Liver (tissue), 7 donors: ENCODE measurements at regions not wholly inside any gene's neighbourhood (a gene's known extent, or its start where the extent isn't known, plus 50 kb on each side); places are given as distances from the start of the nearest gene placed in this dataset.

Experiments used
- DNase-seq: peaks from one replicate; pipeline ENCODE4 v3.0.0-alpha.2; 2017; ENCODE audit warnings: low spot score
- H3K27ac ChIP-seq, 2 donors: one replicate each; pipeline ENCODE4 v1.7.0; 2013; ENCODE audit warnings: inconsistent platforms in 2 of 2, low read length in 2 of 2, control low read depth in 1 of 2, low read depth in 1 of 2, mild to moderate bottlenecking in 1 of 2
- H3K27me3 ChIP-seq, 4 donors: one replicate each; pipeline versions ENCODE4 v1.6.1 to v1.7.0; 2013; ENCODE audit warnings: low read length in 3 of 4, inconsistent platforms in 1 of 4, mild to moderate bottlenecking in 1 of 4, moderate library complexity in 1 of 4; ENCODE audit not compliant: control insufficient read depth in 4 of 4, insufficient read depth in 4 of 4
- H3K36me3 ChIP-seq, 4 donors: one replicate each; pipeline versions ENCODE4 v1.6.1 to v1.7.0; 2013; ENCODE audit warnings: low read length in 3 of 4, mild to moderate bottlenecking in 3 of 4, low read depth in 1 of 4, moderate library complexity in 1 of 4; ENCODE audit not compliant: control insufficient read depth in 4 of 4, insufficient read depth in 3 of 4
- H3K4me1 ChIP-seq, 4 donors: one replicate each; pipeline versions ENCODE4 v1.6.1 to v1.7.0; 2013; ENCODE audit warnings: low read length in 3 of 4, mild to moderate bottlenecking in 3 of 4, moderate library complexity in 1 of 4; ENCODE audit not compliant: control insufficient read depth in 4 of 4, insufficient read depth in 4 of 4
- H3K4me3 ChIP-seq, 3 donors: one replicate each; pipeline versions ENCODE4 v1.6.1 to v1.7.0; 2013; ENCODE audit warnings: low read length in 3 of 3, control low read depth in 1 of 3, low read depth in 1 of 3, mild to moderate bottlenecking in 1 of 3
- H3K9ac ChIP-seq, 2 donors: one replicate each; pipeline ENCODE4 v1.7.0; 2013; ENCODE audit warnings: low read length in 2 of 2, mild to moderate bottlenecking in 2 of 2, moderate library complexity in 2 of 2, control low read depth in 1 of 2, low read depth in 1 of 2
- H3K9me3 ChIP-seq, 4 donors: one replicate each; pipeline versions ENCODE4 v1.6.1 to v1.7.0; 2013; ENCODE audit warnings: low read length in 3 of 4; ENCODE audit not compliant: control insufficient read depth in 4 of 4
- EGR1 ChIP-seq, 2 donors: IDR thresholded peaks; 2 replicates each; pipeline ENCODE4 v1.6.1; 2016 to 2018; ENCODE audit warnings: antibody characterized with exemption in 2 of 2, low read depth in 2 of 2
- FOXA1 ChIP-seq: IDR thresholded peaks from 2 replicates; pipeline ENCODE4 v1.6.1; 2016; ENCODE audit warnings: antibody characterized with exemption
- FOXA2 ChIP-seq: IDR thresholded peaks from 2 replicates; pipeline ENCODE4 v1.6.1; 2016; ENCODE audit warnings: antibody characterized with exemption
- GABPA ChIP-seq, 2 donors: IDR thresholded peaks in 1 of 2; conservative IDR thresholded peaks in 1 of 2; 2 replicates each; pipeline ENCODE4 v1.6.1; 2016; ENCODE audit warnings: antibody characterized with exemption in 2 of 2, mild to moderate bottlenecking in 1 of 2, moderate library complexity in 1 of 2
- HNF4A ChIP-seq, 2 donors: conservative IDR thresholded peaks; 2 replicates each; pipeline ENCODE4 v1.6.1; 2016; ENCODE audit warnings: antibody characterized with exemption in 2 of 2, mild to moderate bottlenecking in 2 of 2
- HNF4G ChIP-seq: IDR thresholded peaks from 2 replicates; pipeline ENCODE4 v1.6.1; 2016; ENCODE audit warnings: antibody characterized with exemption
- MAX ChIP-seq: IDR thresholded peaks from 2 replicates; pipeline ENCODE4 v1.6.1; 2016; ENCODE audit warnings: antibody characterized with exemption
- NR2F2 ChIP-seq: IDR thresholded peaks from 2 replicates; pipeline ENCODE4 v1.6.1; 2016; ENCODE audit warnings: antibody characterized with exemption
- RAD21 ChIP-seq, 2 donors: IDR thresholded peaks; 2 replicates each; pipeline ENCODE4 v1.6.1; 2016; ENCODE audit warnings: antibody characterized with exemption in 2 of 2, mild to moderate bottlenecking in 2 of 2
- REST ChIP-seq: IDR thresholded peaks from 2 replicates; pipeline ENCODE4 v1.6.1; 2016; ENCODE audit warnings: antibody characterized with exemption, mild to moderate bottlenecking
- RXRA ChIP-seq, 2 donors: IDR thresholded peaks; 2 replicates each; pipeline ENCODE4 v1.6.1; 2017 to 2018; ENCODE audit warnings: antibody characterized with exemption in 2 of 2, mild to moderate bottlenecking in 1 of 2
- SP1 ChIP-seq: IDR thresholded peaks from 2 replicates; pipeline ENCODE4 v1.6.1; 2018; ENCODE audit warnings: antibody characterized with exemption, mild to moderate bottlenecking
- YY1 ChIP-seq: IDR thresholded peaks from 2 replicates; pipeline ENCODE4 v1.6.1; 2016; ENCODE audit warnings: antibody characterized with exemption, mild to moderate bottlenecking
- ZBTB33 ChIP-seq: IDR thresholded peaks from 2 replicates; pipeline ENCODE4 v1.6.1; 2016; ENCODE audit warnings: antibody characterized with exemption
- WGBS: extraction: QIAGEN DNeasy Blood & Tissue Kit; methylation state at CpG from one replicate; pipeline ENCODE4 v1.1.7; 2013; 5-methylcytosine and 5-hydroxymethylcytosine counted together
- donor health status: healthy.
- donor health status: healthy.
- donor health status: healthy.
- donor health status: healthy.

GRCh38 chr4:125112536-125112935 lies 202.2 kb upstream of the FAT4 start:
- no peak for DNase-seq
- Histone ChIP-seq H3K36me3 (no peaks in the 10 kb centered on the region), H3K27ac (no peak overlapping the region), H3K9me3 (no peaks in the 10 kb centered on the region), H3K27me3 (no peaks in the 10 kb centered on the region), H3K9ac (no peak overlapping the region), H3K4me3 (no peak overlapping the region), H3K4me1 (no peaks in the 10 kb centered on the region)
- TF ChIP-seq RXRA (IDR thresholded peaks at IDR 0.05) (no peak), HNF4A (conservative IDR thresholded peaks at IDR 0.05) (no peak), FOXA1 (no peak), YY1 (no peak), GABPA (IDR thresholded peaks at IDR 0.05 in 1 of 2, conservative IDR thresholded peaks at IDR 0.05 in 1 of 2) (no peak), ZBTB33 (no peak), REST (no peak), RAD21 (IDR thresholded peaks at IDR 0.05) (no peak), NR2F2 (no peak)
- WGBS: 86% methylated on average over 3 of the region's 3 CpGs

GRCh38 chr4:125111323-125111722 lies 203.4 kb upstream of the FAT4 start:
- Histone ChIP-seq H3K4me1 (no peaks in the 10 kb centered on the region), H3K9ac (no peak overlapping the region), H3K27ac (no peak overlapping the region), H3K9me3 (no peaks in the 10 kb centered on the region), H3K27me3 (no peaks in the 10 kb centered on the region), H3K36me3 (no peaks in the 10 kb centered on the region), H3K4me3 (no peak overlapping the region)
- DNase-seq: no peak
- WGBS: 71% methylated on average over 3 of the region's 3 CpGs
- TF ChIP-seq GABPA (IDR thresholded peaks at IDR 0.05 in 1 of 2, conservative IDR thresholded peaks at IDR 0.05 in 1 of 2) (no peak), FOXA1 (no peak), HNF4G (no peak), FOXA2 (no peak), EGR1 (IDR thresholded peaks at IDR 0.05; ENCODE audit: low read depth in 2 of 2) (no peak), HNF4A (conservative IDR thresholded peaks at IDR 0.05) (no peak), SP1 (no peak), MAX (no peak)

- H3K9me3 ChIP-seq: no peaks in the 10 kb centered on the region
- DNase-seq: no peak
- H3K9ac ChIP-seq: no peak overlapping the region
- H3K27ac ChIP-seq: no peak overlapping the region
- no peak overlapping the region for H3K4me3 ChIP-seq
- H3K36me3 ChIP-seq: no peaks in the 10 kb centered on the region
- no peaks in the 10 kb centered on the region for H3K27me3 ChIP-seq
- no peaks in the 10 kb centered on the region for H3K4me1 ChIP-seq
- WGBS: 74% methylated on average over 2 of the region's 2 CpGs
- TF ChIP-seq RXRA (IDR thresholded peaks at IDR 0.05): no peak
Measured at GRCh38 chr4:125105561-125105960, 209.2 kb upstream of the FAT4 start.
